GM18505 (cell line): ENCODE measurements at regions not wholly inside any gene's neighbourhood (a gene's known extent, or its start where the extent isn't known, plus 50 kb on each side); places are given as distances from the start of the nearest gene placed in this dataset.

Source experiments
- ATAC-seq: cut with Tn5 transposase; IDR thresholded peaks from one replicate; pipeline ENCODE4 v1.9.1; 2021; ENCODE audit not compliant: unreplicated experiment
- POLR2A ChIP-seq: IDR thresholded peaks from 4 replicates; pipeline ENCODE4 v1.6.1; 2011; ENCODE audit warnings: borderline replicate concordance; ENCODE audit not compliant: insufficient read depth, insufficient read length; ENCODE audit errors: extremely low read depth

DNA sequence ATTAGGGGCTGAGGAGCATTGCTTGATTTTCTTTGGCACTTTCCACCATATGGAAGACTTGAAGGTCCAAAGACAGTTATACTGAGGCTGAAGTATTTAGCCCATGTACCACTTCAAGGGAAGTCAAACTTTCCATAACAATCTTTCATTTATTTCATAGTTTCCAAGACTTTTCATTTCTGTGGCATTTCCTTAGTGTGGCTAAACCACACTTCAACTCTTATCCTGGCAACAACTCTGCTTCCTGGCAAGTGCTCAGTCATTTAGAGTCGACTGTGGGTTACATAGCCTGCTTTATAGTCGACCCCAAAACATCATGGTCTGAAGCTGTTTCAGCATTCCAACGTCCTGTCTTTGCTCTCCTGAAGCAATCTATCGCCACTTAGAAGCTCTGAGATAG, 343.0 kb upstream of the SEMA3D start:
- ATAC-seq, result no peak
- TF ChIP-seq POLR2A, result no peak

DNA sequence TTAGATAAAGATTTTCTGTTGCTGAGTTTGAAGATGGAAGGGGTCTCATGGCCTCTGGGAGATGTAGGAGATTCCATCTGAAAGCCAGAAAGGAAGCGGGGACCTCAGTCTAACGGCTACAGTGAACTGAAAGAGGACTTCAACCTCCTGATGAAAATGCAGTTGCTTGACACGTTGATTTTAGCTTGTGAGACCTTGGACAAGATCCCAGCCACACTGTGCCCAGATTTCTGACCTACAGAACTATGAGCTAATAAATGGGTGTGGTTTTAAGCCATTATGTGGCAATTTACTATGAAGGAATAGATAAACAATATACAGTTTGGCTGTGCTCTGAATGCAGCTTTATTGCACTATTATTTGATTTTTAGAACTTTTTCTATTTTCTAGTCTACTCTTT, 342.3 kb upstream of the SEMA3D start:
- ATAC-seq, result no peak
- TF ChIP-seq POLR2A, result no peak

DNA sequence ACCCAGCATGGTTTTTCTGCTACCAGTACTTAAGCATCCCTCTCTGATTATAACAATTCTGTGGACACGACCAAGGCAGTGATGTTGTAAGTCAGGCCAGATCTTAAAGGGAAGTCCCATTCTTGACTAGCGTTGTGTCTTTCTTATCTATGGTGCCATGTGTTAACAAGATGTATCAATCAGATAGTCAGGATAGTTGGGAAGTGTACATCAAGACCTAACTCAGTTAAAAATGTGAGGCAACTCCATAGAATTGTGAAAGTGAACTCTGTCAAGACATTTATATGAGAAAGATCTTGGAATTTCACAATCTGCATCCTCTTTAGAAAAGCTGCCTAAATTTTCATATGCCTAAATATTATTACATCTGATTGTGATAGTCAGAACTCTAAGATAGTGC, 341.7 kb upstream of the SEMA3D start:
- no peak for ATAC-seq
- TF ChIP-seq POLR2A, result no peak

DNA sequence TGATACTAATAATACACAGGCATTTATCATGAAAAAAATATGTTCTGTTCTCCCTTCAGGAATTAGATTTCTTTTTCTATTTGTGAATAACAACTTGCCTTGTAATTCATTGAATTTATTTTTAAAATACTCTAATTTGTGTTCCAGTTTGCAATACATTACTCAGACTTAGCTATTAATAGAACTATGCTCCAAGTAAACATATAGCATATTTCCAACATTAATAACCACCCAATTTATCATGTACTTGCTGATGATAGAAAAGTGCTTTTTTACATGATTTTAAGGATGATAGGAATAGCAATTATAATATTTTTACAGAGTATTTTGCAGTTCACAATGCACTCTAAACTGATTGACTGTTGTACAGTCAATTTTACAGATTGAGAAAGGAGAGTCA, 338.8 kb upstream of the SEMA3D start:
- ATAC-seq, result no peak
- TF ChIP-seq POLR2A, result no peak

DNA sequence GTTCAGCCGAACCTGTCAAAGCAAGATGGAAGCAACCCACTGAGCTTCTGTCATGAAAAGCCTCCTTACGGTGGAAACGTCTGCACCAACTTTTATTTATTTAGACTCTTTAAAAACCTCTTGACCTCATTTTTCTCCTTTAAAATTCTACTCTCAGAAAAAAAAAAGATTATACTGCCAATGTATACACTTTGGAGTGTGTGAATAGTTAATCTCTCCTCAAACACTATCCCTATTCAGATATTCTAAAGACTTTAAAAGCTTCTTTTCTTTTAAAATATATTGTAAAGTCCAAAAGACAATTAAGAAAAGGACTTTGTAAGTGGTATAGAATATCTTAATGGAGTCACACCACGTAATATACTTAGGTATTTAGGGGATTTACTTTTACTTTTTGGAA, 335.2 kb upstream of the SEMA3D start:
- TF ChIP-seq POLR2A, result no peak
- no peak for ATAC-seq

DNA sequence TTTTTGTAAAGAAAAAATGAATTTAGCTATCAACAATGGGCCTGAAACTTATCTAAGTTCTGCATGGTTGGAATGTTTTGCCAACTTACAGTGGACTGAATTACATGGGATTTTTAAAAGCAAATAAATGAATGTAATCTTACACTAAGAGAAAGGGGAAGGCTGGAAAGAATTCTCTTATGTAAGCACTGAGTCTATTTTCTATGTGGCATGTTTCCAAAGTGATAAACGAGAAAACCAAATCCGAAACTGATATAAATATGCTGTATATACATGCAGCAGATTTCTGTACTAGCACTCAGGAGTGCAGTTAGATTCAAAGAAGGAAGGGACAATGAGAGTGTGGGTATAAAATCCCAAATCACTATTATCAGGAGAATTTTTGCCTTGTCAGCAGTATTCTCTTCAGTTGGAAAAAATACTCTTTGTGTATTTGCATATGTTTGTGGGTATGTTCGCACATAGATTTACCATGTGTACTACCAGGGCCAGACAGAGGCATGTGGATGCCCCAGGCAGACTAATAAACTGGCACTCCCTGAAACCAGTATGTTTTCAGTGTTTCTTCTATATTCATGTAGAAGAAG, 334.3 kb upstream of the SEMA3D start:
- no peak for TF ChIP-seq POLR2A
- ATAC-seq, result no peak

DNA sequence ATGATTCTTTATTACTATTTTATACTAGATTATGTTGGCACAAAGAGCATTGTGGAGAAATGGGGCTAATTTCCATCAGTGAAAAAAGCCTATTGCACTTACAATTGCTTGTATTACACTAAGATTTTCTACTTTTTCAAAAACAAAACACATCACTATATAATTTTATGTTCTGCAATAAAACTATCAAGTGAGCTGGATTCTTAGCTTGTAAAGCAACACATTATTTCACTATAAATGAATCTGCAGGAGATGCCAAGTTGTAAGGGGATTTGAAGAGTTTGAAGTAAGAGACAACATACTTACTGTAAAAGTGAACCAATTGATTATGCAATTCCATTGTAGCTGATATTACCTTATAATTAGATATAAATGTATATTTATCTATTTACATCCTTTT, 333.3 kb upstream of the SEMA3D start:
- TF ChIP-seq POLR2A, result no peak
- ATAC-seq, result no peak

DNA sequence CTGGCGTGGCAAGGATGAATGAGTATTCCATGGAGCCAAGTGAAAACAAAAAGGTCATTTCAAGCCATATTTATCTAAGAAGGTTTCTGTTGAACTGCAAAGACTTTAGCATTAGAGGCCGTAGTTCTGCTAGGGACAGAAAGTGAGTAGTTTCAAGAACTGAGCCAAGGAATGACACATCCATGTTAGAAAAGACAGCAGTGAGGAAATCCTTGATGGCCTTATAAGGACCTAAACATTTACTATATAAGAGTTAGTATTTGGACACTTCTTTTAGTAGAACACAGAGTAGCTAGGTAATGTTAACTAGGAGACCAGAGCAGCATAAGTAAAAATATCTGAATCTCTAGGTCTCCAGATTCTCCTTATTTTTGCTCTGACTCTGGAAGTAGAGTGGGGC, 329.8 kb upstream of the SEMA3D start:
- TF ChIP-seq POLR2A, result no peak
- ATAC-seq, result no peak

DNA sequence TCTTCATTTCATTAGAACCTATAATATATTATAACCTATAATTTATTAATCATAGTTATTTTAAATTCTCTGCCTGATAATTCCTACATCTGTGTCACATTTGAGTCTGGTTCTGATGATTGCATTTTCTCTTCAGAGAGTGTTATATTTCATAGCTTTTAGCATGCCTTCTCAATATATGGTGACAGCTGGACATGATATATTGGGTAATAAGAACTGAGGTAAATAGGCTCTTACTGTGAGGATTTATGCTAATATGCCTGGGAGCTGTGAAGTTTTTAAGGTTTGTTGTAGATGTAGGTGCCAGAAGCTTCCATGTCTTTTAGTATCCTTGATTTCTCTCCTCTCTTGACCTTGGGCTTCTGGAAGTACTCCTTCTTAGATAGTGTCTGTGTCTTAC, 325.9 kb upstream of the SEMA3D start:
- no peak for ATAC-seq
- TF ChIP-seq POLR2A, result no peak

DNA sequence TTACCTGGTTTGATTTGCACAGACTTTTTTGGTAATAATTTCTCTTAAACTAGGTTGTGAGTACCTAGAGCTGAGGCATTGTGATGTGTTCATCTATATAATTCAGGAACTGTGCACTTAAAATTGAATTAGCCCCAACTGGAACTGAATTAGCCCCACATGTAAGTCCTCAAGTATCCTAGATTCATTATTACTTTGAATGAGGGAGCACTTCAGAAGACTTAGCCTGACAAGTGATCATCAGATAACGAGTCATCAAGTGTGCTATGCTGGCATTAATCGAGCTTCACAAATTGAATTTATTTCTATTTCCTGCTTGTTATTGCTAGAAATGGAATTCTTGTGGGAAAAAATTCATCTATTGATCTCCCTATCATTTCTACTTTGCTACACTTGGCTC, 323.4 kb upstream of the SEMA3D start:
- no peak for ATAC-seq
- TF ChIP-seq POLR2A, result no peak

DNA sequence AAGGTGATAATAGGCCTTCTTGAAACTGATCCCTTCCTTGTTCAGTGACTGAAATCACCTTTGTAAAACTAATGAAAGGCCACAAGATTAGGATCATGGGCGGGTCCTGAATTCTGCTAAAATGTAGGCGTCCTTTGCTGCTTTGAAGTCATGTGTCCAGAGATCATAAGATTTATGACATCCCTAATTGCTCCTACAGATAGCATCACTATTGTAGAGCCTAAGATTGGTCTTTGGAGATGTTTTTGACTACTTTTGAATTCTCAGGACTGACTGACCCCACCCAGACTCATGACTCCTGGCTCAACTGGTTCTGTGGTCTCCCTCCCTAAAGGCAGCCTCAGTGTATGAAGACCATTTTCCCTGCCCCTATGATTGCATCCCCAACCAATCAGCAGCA, 322.6 kb upstream of the SEMA3D start:
- no peak for TF ChIP-seq POLR2A

DNA sequence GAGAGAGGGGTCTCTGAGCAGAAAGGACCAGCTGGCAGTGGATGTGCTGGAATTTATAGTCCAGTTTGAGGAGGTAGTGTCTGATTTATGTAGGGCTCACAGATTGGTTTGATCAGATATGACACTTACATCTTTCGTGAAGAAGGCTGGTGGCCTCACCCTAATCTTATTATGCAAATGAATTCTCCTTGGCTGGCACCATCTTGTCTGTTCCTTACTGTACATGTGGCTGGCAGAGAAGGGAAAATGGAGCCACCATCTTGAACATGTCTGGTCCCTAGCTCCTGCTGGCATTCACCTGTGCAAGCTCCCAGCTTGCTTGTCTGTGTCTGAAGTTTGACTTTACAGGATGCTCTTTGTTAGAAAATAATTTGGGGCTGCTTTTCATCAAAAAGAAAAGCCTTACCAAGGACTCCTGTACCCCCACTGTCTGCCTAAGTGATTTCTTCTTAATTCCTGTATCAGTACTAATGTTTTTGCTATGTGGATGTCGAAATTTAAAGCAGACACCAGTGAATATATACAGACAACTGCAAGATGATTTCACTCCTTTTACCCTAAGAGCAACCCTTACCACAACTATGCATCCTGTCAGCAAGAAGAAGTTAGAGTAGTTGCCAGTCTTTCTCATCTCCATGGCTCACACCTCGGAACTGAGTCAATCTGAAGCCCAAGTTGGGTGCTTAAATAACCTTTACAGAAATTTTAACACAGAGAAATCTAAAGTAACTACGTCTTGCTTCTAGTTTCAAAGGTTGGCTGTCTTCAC, 322.0 kb upstream of the SEMA3D start:
- no peak for TF ChIP-seq POLR2A

More for the DNA sequence above, 322.6 kb upstream of the SEMA3D start:
- ATAC-seq, result no peak

DNA sequence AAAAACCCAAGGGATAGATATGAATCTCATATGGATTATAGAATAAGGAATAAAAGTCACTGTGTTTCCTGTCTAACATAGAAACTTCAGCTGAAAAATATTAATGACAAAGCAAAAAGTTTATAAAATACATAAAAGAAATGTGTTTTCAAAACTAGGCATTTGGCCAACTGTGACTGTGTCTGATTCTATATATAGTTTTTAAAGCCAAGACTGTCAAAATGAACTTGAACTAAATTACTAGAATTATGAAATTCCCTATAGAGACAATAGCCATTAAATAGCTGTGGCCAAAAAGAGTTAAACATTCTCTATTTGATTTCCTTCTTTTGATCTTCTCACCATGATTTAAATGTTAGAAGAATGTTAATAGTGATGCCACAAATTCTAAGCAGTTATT, 311.2 kb upstream of the SEMA3D start:
- no peak for ATAC-seq
- no peak for TF ChIP-seq POLR2A

More for the DNA sequence above, 322.0 kb upstream of the SEMA3D start:
- ATAC-seq, result no peak

DNA sequence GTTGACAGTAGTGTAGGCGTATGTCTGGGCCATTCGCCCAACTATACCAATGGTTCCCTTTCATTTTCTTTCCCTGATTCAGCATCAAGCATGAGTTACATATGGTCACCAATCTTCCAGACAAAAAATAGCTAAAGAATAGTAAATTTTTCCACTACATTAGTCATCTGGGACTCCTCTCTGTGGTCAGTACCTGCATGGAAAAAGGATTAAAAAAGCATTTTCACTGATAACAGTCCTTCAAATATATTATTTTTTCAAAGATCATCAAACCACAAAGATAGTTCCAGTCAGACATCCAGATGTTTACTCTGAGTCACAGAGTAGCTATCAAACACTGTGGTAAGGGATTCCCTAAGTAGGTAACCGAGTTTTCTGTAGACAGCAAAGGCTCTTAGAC, 302.6 kb upstream of the SEMA3D start:
- no peak for ATAC-seq
- TF ChIP-seq POLR2A, result no peak
